ENCODE measurements at regions not wholly inside any gene's neighbourhood (a gene's known extent, or its start where the extent isn't known, plus 50 kb on each side); places are given as distances from the start of the nearest gene placed in this dataset.

- 86 to 93% methylated on average over 17 of the region's 19 CpGs for WGBS, 2 donors
- intact Hi-C loops (cut with DNase I), result no loop called here
- Histone ChIP-seq H3K27ac (no peak overlapping the region), H3K4me1 (peaks cover 0 to 5% of the 10 kb centered on the region in 2 donors), H3K27me3 (no peaks in the 10 kb centered on the region), H3K36me3 (no peaks in the 10 kb centered on the region), H3K4me3 (replicated peaks in 1 of 3) (no peak overlapping the region), H3K9me3 (no peaks in the 10 kb centered on the region)
- TF ChIP-seq CTCF (IDR thresholded peaks at IDR 0.05) (no peak), POLR2A (IDR thresholded peaks at IDR 0.05) (no peak)
- no peak for DNase-seq
Measured at GRCh38 chr11:134527382-134528243, 115.6 kb upstream of the B3GAT1 start.

- DNase-seq, result peak; percentile 20 to 40
- peaks cover 0 to 5% of the 10 kb centered on the region in 2 donors for H3K4me1 ChIP-seq
- no peaks in the 10 kb centered on the region for H3K9me3 ChIP-seq
- intact Hi-C loops (cut with DNase I), result no loop called here
- 61 to 64% methylated on average over 28 of the region's 28 CpGs for WGBS, 2 donors
- H3K4me3 ChIP-seq (replicated peaks in 1 of 3), result no peak overlapping the region
- no peaks in the 10 kb centered on the region for H3K27me3 ChIP-seq
- no peak for TF ChIP-seq CTCF (IDR thresholded peaks at IDR 0.05)
- no peak for TF ChIP-seq POLR2A (IDR thresholded peaks at IDR 0.05)
- no peaks in the 10 kb centered on the region for H3K36me3 ChIP-seq
- H3K27ac ChIP-seq, result no peak overlapping the region
Measured at GRCh38 chr11:134524896-134525845, 113.1 kb upstream of the B3GAT1 start.

GRCh38 chr11:134524201-134524600 lies 112.2 kb upstream of the B3GAT1 start:
- no peak for TF ChIP-seq POLR2A (IDR thresholded peaks at IDR 0.05)
- no peak for TF ChIP-seq CTCF (IDR thresholded peaks at IDR 0.05)
- 90 to 95% methylated on average over 6 to 25 of the region's 25 CpGs for WGBS, 2 donors
- Histone ChIP-seq H3K27ac (no peak overlapping the region), H3K4me3 (replicated peaks in 1 of 3) (no peak overlapping the region), H3K27me3 (no peaks in the 10 kb centered on the region), H3K4me1 (peaks cover 0 to 5% of the 10 kb centered on the region in 2 donors), H3K36me3 (no peaks in the 10 kb centered on the region), H3K9me3 (no peaks in the 10 kb centered on the region)
- no peak for DNase-seq
- intact Hi-C loops (cut with DNase I), result no loop called here

- Histone ChIP-seq H3K9me3 (no peaks in the 10 kb centered on the region), H3K27ac (no peak overlapping the region), H3K27me3 (no peaks in the 10 kb centered on the region), H3K4me1 (peaks cover 0 to 5% of the 10 kb centered on the region in 2 donors), H3K36me3 (no peaks in the 10 kb centered on the region), H3K4me3 (replicated peaks in 1 of 3) (no peak overlapping the region)
- TF ChIP-seq CTCF (IDR thresholded peaks at IDR 0.05) (no peak), POLR2A (IDR thresholded peaks at IDR 0.05) (no peak)
- intact Hi-C loops (cut with DNase I), result no loop called here
- no peak for DNase-seq
- 72 to 76% methylated on average over 22 to 23 of the region's 33 CpGs for WGBS, 2 donors
Measured at GRCh38 chr11:134522782-134523570, 110.9 kb upstream of the B3GAT1 start.

Data from thyroid gland (tissue), 4 donors.